Activated CD8-positive, alpha-beta memory T cell treated with anti-CD3 and anti-CD28 coated beads for 48 hours (primary cell): ENCODE measurements at regions not wholly inside any gene's neighbourhood (a gene's known extent, or its start where the extent isn't known, plus 50 kb on each side); places are given as distances from the start of the nearest gene placed in this dataset.
"Not testable (repeated sequence)": the region's sequence is repeated elsewhere in the genome, so short reads cannot be mapped to it uniquely, and the experiment has no call there.

Experiments
- DNase-seq, 3 experiments: peaks; one replicate each; pipeline ENCODE4 v3.0.0-alpha.2; 2020; ENCODE audit warnings: low read depth in 2 of 3, low spot score in 2 of 3

DNA sequence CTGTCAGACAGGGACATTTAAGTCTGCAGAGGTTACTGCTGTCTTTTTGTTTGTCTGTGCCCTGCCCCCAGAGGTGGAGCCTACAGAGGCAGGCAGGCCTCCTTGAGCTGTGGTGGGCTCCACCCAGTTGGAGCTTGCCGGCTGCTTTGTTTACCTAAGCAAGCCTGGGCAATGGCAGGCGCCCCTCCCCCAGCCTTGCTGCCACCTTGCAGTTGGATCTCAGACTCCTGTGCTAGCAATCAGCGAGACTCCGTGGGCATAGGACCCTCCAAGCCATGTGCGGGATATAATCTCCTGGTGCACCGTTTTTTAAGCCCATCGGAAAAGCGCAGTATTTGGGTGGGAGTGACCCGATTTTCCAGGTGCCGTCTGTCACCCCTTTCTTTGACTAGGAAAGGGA lies 147.0 kb upstream of the ELL2 start:
- DNase-seq, result not testable (repeated sequence)

DNA sequence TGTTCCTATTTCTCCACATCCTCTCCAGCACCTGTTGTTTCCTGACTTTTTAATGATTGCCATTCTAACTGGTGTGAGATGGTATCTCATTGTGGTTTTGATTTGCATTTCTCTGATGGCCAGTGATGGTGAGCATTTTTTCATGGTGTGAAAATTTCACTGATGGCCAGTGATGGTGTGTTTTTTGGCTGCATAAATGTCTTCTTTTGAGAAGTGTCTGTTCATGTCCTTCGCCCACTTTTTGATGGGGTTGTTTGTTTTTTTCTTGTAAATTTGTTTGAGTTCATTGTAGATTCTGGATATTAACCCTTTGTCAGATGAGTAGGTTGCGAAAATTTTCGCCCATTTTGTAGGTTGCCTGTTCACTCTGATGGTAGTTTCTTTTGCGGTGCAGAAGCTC lies 142.2 kb upstream of the ELL2 start:
- not testable (repeated sequence) for DNase-seq

- DNase-seq, result no peak
Observed at GRCh38 chr5:96101358-96102089, 139.9 kb upstream of the ELL2 start.

DNA sequence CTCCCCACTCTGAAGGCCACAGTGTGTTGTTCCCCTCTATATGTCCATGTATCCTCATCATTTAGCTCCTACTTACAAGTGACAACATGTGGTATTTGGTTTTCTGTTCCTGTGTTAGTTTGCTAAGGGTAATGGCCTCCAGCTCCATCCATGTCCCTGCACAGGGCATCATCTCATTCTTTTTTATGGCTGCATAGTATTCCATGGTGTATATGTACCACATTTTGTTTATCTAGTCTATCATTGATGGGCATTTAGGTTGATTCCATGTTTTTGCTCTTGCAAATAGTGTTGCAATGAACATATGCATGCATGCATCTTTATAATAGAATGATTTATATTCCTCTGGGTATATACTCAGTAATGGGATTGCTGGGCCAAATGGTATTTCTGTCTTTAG lies 135.8 kb upstream of the ELL2 start:
- not testable (repeated sequence) for DNase-seq

DNA sequence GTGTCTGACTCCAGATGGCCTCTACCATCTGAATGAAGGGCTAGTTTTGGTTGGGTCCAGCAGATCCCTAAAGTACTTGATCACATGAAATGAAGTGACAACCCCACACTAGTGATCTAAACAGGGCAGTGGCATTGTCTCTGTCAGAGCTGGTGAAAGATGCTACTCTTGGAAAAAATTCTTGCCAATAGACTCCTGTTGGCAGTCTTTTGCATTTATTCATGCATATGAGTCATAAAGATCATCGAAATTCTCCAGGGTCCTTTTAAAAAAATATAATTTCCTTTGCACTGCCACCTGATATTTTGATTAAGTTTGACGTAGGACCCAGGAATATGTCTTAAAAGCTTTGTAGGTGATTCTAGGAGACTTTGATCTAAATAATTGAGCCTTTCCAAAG lies 135.1 kb upstream of the ELL2 start:
- no peak for DNase-seq

GRCh38 chr5:96094904-96095303 lies 133.3 kb upstream of the ELL2 start:
- DNase-seq, result no peak

DNA sequence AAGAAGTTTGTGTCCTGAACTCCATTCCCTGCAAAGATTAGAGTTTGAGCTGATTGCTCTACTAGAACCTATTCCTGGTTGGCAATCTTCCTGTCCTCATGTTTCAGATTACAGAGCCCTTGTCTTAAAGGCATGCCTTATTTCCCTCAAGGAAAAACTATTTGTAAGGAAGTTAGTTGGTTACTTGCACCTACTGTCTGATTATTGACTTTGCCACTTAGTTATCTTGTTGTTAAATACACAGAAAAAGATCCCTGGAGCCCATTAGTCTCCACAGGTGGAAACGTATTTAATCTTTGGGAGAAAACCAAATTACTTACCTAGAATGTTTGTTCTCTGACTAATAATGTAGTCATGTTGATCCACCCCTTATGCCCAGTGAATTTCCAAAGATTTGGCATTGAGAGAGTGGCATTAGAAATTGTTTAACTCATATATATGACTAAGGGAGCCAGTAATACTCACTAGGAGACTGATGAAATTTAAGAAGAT lies 132.3 kb upstream of the ELL2 start:
- no peak for DNase-seq

- DNase-seq, result no peak
Observed at GRCh38 chr5:96093340-96093739, 131.7 kb upstream of the ELL2 start.

- DNase-seq, result no peak
Observed at GRCh38 chr5:96091874-96092273, 130.2 kb upstream of the ELL2 start.

DNA sequence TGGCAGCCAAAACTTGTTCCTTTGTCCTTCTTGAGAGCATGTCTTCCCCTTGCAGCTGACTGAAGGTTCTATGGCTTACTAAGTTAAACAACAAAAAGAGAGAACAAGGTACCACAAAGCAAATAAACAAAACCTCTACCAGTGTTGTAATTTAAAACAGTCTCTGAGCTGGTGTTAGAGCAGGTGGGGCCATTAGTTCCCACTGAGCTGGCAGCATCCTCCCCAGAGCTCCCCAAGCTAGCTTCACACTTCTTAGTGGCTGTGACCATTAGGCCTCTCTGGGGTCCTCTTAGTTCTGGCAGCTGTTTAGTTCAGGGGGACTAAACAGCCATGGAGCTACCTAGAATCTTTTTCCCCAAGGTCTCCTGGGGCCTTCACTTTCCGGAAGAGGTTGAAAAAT lies 128.6 kb upstream of the ELL2 start:
- no peak for DNase-seq

DNA sequence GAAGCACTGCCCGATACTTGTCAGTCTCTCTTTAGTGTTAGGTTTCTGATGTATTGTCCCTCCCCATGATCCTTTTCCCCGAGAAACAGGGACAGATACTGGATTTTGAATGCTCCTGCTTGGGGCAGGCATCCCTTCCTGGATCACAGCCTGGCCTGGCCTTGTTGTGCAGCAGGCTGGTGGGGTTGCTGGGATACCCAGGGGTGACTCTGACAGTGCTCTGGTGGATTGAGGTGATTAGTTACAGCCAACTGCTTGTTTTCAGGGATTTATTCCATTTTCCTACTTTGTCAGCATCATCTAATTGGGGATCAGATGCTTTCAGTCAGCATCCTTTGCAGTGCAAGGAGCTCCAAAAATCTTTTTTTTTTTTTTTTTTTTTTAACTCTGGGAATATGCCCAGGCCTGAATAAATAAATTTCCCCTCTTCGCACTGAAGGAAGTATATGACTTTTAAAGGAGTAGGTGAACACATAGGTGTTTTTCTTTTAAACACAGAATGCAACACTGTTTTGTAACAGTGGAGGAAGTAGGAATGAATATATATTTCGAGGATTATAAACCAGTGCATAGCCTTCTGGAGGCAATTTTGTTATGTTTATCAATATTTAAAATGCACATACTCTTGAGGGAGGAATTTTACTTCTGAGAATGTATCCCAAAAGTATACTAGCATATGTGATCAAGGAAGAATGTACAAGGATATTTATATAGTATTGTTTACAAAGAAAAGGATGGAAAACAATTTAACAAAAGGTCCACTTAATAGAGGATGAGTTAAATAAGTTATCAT lies 127.3 kb upstream of the ELL2 start:
- DNase-seq, result no peak

DNA sequence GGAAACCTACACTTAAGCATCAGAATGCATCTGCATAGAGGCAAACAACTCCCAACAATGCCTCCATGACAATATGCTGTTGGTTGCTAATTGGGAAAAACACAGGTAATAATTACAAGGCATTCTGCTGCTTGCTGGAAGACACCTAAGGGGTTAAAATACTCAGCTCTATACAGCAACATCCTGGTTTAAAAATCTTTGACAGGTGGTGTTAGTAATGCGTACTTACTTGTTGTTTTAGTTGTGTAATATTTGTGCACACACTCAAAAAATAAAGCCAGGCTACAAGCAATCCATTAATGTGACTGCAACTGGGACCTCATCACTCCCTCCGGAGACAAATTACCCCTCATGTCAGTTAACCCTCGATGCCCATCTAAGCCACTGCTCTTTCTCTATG lies 126.3 kb upstream of the ELL2 start:
- no peak for DNase-seq

DNA sequence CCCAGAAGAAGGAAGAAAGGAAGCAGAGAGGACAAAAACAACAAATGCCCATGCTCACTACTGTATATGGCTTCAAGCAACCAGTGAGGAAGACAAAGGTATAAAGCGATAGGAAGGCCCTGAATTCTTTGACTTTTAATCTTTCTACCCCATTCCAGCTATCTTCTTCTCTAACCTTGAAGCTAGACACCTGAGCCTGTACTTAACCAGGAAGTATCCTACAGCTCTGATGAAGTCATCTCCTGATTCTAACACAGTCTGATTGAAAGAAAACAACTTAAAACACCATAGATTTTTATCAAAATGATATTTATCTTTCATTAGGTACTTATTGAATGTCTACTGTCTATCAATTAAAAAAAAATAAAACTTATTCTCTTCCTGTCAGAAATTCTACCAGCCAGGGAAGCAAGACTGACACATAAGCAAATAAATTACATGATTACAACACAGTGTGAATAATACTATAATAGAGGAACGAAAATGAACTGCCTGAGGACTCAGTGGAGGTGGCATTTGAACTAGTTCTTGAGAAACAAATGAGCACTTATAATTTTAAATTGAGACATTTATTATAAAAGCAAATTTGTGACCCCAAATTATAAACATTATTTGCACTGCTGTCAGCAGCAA lies 123.3 kb upstream of the ELL2 start:
- no peak for DNase-seq

DNA sequence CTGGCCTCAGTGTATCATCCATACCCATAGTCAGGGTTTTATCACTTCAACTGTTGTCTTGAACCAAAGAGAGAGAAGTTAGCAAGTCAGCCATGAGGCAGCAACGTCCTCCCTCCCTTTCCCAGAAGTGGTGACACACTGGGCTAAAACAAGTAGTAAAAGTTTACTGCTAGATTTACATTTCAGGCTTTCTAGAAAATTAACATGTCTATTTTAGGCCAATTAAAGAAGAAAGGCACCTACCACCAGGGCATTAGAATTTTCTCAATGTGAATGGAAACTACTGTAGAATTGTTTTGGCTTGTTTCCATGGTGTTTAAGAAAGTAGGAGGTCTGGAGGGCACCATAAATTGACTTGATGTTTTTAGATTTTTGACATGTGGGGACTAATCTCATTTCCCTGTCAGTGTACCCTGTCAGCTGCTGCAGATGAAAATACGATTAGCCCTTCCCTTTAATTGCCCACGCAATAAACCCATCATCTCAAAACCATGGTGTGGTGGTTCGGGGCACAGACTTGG lies 121.8 kb upstream of the ELL2 start:
- no peak for DNase-seq

DNA sequence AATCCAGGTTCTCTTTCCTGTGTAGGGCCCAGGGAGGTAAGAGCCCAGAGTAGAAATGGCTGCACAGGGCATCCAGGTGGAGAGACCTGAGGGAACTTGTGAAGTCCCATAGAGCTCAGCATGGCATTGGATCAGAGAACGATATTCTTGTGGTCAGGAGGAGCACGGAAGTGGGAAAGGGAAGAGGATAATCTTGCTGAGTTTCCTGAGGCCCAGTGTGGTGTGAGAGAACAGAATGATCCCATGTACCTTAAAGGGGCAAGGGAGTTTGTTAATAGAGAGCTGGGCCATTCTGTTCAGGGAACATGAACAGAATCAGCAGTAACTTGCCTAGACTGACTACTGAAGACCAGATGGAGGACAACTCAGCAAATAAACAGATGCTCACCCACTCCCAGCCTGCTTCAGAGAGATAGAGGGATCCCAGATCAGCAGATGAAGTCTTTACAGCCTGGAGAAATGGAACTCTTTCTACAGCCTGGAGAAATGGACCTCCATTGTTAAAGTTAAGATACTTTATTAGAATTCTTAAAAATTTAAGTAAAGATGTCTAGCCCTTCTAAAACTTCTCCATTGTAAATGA lies 119.7 kb upstream of the ELL2 start:
- DNase-seq, result no peak

- no peak for DNase-seq
Observed at GRCh38 chr5:96080557-96080956, 118.9 kb upstream of the ELL2 start.

GRCh38 chr5:96079962-96080361 lies 118.3 kb upstream of the ELL2 start:
- no peak for DNase-seq

GRCh38 chr5:96079075-96079474 lies 117.4 kb upstream of the ELL2 start:
- no peak for DNase-seq

DNA sequence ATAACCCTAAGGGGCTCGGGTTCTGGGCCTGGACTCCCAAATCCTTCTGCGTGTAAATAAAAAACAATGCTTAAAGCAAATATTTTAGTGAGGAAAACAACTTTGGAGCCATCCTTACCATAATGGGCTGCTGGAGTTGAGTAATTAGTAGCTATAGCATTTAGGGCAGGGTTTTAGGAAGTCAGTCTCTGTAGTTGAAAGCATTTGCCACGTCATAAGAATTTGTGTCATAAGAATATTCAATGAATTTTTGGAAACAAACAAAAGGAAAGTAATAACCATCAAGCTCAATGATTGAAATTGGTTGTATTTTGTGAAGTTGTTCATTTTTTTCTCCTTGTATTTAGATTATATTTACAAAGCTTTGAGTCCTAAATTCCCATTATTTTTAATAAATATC lies 114.8 kb upstream of the ELL2 start:
- no peak for DNase-seq

DNA sequence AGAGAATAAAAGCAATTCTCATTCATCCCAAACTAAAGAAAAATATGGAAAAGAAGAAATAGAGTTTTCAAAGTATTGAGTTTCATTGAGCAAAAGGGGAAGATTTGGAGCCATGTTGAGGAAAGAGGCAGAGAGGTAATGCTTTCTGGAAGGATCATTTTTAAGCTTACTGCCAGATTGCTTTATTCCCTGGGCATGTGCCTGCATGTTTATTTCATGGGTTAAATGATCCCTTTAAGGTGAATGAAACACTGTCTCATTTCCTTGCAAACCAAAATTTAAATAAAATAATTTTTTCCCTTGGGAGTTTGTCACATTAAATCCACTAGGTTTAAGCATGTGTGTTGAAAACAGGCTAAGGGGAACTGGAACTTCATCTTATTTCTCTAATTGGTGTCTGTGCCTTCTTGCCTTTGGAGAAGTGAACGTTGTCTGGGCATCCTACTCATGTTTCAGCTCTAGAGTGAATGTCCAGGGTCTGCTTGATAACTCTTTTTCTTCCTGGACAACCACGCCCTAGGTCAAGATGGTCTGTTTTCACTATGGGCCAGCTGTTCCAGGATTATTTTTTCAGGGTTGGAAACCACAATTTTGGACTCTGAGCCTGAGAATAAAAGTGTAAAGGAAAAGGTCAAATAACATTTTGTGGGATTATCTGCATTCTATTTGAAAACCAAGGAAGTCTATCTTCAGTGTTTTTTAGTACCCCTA lies 114.1 kb upstream of the ELL2 start:
- no peak for DNase-seq

DNA sequence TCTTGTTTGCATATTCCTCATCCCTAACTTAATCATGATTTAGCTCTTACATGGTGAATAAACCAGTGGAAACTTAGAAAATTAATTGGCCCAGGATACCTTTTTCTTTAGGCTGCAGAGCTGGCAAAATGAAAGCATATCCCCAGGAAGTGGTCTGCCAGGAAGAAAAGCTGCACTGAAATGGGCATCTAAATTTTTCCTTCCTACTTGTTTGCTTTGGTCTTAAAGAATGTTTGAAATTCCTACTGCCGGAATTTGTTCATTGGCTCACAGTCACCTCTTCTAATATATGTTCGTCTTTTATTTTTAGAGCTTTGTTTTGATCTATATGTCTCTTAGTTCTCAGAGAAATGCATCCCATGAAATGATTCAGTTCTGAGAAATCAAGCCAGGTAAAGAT lies 113.2 kb upstream of the ELL2 start:
- no peak for DNase-seq
